Activated CD4-positive, CD25-positive, alpha-beta regulatory T cell treated with anti-CD3 and anti-CD28 coated beads, Interleukin-2, amount 50 U/mL, for 72 hours (primary cell): ENCODE measurements at regions not wholly inside any gene's neighbourhood (a gene's known extent, or its start where the extent isn't known, plus 50 kb on each side); places are given as distances from the start of the nearest gene placed in this dataset.

Experiments
- DNase-seq: peaks from one replicate; pipeline ENCODE4 v3.0.0; 2021

DNA sequence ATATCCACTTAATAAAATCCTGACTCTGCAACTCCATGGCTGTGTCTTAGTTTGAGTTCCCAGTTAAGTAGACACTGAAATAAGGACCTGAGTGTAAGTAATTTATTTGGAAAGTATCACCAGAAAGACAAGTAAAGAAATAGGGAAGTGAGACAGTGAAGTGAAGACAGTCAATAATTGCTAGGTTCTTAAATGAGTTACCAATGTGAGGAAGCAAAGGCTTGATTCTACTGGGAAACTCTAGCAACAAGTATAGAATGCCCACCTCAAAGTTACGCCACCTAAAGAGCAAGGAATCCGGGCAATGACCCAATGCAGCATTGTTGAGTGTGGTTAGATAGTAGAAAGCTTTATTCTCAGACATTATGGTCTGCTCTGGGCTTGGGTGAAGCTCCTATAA, 383.9 kb downstream of the TLR4 start:
- DNase-seq: no peak

DNA sequence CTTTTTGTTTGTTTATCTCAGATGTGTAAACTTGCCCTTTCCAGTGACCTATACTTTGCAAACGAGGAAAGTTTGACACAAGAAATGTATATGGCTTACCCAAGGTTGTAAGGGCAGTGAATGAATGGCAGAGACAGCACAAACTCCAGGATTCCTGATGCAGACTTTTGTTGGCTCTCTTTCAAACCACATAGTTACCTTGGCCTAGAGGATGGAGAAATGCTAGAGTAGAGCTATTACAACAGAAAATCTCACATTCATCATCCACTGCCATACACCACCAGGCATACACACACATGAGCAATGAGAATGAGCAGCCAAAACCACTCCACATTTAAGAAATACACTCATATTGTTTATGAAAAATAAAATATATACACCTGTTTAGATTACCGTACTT, 387.0 kb downstream of the TLR4 start:
- no peak for DNase-seq

DNA sequence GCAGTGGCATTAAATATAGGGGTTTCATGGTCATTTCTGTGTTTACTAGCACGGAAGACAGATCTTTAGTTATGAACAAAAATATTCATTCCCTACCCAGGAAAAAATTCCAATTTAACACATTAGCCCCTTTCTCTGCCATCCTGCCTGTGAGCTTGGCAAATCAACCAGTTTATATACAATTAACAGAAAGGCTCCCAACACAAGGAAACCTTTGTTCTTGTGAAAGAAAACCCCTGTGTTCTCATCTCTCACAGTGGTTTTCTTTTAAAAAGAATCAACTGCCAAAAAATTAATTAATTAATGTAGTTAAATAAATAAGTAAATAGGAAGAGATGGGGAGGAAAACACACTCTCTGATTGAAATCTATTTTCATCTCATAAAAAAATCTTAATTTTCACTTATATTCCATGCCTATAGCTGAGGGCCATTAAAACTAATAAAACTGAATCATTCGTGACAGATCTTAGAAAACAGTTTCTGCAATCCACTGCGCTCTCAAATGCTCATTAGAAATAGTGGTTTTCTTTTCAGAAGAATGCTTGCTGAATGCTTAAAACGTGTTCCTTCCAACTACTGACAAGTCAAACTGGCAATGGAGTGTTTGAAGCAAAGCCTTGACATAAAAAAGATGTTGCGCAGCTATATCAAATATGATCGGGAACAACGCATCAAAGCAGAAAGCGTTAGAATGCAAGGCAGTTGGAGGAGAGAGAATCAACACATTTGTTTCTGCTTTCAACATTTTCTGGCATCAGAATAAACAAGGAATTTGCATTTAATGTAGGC, 387.7 kb downstream of the TLR4 start:
- no peak for DNase-seq

GRCh38 chr9:118094387-118094786, 390.2 kb downstream of the TLR4 start:
- DNase-seq: no peak

GRCh38 chr9:118100529-118101419, 396.6 kb downstream of the TLR4 start:
- no peak for DNase-seq

DNA sequence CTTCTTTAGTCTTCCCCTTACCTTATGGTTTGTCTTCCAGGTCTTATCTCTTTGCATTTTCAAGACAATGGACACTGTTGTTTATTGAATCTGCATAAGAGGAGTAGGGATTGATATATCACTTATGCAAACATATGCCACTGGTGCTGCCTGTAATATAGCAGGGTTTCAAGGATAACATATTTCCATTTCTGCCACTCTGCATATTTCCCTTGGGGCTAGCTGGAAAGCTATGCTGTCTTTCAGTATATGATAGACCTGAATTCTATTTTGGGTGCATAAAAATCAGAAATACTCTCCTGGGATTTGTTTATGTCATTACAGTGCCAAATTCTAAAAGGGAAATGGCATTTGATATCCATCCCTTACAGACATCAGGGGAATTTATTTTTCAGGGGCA, 400.2 kb downstream of the TLR4 start:
- DNase-seq: no peak

DNA sequence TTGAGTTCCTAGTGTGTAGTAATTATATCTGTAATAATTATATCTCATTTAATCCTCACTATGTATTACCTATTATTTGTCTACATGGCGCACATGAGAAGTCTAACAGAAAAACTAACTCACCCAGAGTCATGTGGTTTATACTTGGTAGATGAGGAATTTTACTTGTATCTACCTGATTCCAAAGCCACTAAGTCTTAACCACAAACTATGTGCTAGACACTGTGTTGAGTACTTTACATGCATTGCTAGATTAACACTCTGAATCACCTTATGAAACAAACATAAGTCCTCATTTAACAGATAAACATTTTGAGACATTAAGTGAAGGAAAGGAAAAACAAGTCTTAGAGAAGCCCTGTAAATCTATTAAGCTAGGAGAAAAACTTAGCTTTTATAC, 404.8 kb downstream of the TLR4 start:
- no peak for DNase-seq

DNA sequence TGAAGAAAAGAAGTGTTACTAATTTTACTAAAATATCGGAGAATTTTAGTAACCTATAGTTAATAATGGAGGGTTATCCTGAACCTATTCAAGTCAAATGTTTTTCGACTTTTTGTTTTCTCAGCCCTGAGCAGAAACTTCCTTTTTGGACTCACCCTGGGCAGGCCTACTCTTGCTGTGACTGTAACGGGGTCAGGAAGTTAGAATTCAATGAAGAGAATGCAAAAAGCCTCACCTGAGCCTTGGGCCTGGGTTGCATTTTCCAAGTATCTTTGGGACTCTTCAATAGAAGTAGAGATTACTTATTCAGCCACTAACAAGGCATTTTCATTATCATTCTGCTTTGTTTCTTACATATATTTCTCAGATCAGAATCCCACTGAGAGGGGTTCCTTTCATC, 405.3 kb downstream of the TLR4 start:
- DNase-seq: no peak

DNA sequence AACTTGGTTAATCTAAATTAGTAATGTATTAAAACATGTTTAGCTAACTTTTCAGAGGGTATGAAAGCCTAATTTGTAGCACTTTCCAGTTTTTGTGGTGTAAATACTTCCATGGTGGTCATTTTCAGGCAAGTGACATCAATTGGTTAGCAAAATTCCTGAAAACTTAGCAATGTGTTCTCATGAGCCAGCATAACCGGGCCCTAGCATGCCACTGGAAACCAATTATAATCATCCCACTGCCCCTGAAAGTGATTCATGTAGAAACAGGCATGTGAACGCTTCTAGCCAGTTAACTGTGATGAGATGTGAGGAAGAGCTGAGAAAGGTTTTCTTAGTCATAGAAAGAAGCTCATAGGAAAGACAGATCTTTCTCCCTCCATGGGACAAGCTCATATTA, 417.2 kb downstream of the TLR4 start:
- DNase-seq: no peak

GRCh38 chr9:118128313-118128712, 424.1 kb downstream of the TLR4 start:
- DNase-seq: no peak

DNA sequence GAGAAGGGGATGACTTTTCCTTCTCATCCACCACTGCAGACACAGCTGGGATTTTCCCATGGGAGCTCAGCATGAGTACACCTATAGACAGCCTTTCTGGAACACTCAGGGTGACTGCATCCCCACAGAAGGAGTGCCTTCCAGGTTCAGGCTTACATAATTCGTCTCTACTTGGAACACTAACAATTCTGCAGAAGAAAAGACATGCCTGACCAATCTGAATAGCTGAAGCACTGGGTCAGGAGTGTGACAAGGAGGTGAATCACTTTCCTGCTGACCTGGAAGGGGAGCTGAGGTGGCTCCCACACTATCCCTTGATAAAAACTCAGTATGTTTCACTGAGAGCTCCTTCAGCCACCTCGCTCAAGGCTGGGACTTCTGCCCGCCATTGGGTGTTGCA, 425.3 kb downstream of the TLR4 start:
- no peak for DNase-seq

DNA sequence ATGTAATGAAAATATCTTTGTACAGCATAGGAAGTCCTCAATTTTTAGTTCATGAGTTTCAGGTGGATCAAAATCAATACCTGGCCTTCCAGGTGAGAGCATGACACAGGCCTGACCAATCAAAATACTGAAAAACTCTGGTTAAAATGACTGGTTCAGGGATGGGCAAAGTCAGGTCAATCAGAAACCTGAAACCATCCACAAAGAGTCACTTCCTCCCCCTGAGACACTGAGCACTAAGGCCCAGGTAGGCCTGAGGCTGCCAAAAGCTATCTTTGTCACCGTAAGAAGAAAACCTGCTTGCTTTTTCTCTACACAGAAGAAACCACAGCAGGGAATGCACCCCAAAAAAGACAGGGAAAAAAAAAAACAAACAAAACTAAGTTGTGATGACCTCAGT, 444.8 kb downstream of the TLR4 start:
- no peak for DNase-seq

DNA sequence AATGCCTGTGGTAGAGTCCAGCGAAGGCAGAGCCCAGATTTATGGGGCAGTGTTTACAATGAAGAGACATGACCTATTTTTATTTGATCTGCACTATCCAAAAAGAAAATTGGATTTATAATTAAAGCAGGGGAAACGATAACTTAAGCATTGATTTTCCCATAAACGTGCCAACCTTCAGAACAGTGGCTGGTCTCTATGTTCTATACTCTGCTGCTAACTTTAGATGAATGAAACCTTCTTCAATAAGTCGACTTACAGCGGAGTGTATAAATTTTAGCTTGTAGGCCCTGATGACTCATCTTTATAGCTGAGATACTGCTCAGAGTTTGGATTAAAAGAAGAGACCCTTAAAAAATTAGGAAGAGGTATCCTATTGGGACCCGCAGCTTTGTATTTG, 452.6 kb downstream of the TLR4 start:
- no peak for DNase-seq

DNA sequence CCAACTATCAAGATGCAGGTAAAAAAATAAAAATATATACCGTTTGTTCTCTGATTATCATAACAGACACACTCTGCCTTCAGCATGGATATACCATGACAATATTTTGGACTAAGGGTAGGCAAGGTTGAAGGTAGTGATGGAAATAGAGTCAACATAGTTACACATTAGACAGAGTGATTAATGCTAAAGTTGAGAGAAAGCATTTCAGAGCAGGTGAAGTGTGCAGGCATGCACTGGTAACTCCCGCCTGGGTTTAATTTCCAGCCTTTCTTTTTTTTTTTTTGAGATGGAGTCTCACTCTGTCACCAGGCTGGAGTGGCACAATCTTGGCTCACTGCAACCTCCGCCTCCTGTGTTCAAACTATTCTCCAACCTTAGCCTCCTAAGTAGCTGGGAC, 458.5 kb downstream of the TLR4 start:
- no peak for DNase-seq

DNA sequence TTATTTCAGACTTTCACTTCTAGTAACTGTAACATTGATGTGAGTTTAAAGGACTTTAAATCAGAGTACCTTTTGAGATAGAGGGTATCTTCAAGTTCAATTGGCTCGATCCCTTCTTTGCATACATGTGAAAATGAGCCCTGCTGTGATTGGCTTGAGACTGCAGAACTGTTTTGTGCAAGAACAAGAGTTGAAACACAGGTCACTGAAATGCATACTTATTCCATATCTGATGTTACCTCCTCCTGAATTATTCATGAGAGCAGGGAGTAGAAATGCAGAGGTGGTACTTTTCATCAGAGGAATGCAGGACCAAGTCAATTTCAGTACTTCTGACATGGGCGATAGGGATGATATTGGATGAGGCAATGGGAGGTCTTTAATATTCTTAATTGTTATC, 459.5 kb downstream of the TLR4 start:
- no peak for DNase-seq

- no peak for DNase-seq
These were observed 461.2 kb downstream of the TLR4 start for GRCh38 chr9:118165451-118165850.

GRCh38 chr9:118170032-118170955, 466.1 kb downstream of the TLR4 start:
- no peak for DNase-seq

DNA sequence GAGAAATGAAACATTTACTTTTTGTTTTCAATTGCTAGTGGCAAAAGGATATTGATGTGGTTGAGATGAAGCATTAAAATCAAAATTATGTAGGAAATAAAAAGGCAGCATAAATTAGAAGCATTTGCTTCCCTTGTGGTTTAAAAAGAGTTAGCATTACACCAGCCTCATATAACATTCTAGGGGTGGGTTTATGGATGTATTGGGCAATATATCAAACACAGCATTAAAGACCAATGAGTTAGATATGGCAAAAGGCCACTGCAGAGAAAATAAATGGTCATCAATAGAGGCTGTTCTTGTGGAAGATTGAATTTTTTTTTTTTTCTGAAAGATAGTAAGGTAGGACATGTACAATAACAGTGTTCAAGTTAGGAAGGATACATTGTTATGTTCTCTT, 473.0 kb downstream of the TLR4 start:
- no peak for DNase-seq

DNA sequence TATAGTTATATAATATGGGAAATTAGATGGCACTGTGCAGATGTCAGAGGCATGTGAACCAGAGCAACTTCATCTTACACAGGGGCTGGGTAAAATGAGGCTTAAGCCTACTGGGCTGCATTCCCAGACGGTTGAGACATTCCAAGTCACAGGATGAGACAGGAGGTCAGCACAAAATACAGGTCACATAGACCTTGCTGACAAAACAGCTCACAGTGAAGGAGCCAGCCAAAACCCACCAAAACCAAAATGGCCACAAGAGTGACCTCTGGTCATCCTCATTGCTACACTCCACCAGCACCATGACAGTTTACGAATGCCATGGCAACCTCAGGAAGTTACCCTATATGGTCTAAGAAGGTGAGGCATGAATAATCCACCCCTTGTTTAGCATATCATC, 479.4 kb downstream of the TLR4 start:
- DNase-seq: no peak

DNA sequence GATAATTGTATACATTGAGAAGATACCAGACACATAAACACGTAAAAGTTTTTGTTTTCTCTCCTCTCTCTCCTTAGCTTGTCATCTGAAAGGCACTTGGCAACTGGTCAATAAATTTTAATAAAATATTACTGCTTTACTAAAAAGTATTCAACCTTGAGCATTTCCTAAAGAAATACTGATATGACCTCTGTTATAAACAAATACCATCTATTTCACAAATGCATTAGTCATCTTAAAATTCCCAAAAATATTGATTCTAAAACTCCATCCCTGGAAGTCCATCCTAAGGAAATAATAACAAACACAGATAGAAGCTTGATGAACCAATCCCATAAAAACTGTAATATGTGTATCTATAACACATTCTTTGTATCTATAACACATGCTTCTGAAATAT, 483.2 kb downstream of the TLR4 start:
- DNase-seq: no peak

GRCh38 chr9:118189615-118190014, 485.4 kb downstream of the TLR4 start:
- no peak for DNase-seq

- no peak for DNase-seq
These were observed 488.6 kb downstream of the TLR4 start for GRCh38 chr9:118192807-118193206.

GRCh38 chr9:118209343-118209742, 505.1 kb downstream of the TLR4 start:
- DNase-seq: no peak
